K562 (cell line): ENCODE measurements at regions not wholly inside any gene's neighbourhood (a gene's known extent, or its start where the extent isn't known, plus 50 kb on each side); places are given as distances from the start of the nearest gene placed in this dataset.

ENCODE experiments used
- ATAC-seq: fragments of 200-7000 bp; cut with Tn5 transposase; 3 replicates; pipeline ENCODE4 v1.9.1; 2020; ENCODE audit warnings: moderate library complexity
- BruUV-seq: library from RNA; stranded (reverse); fragments of 400-500 nt; replicated peaks from 2 replicates; lab custom pipeline; 2021; lab: Mats Ljungman, UMichigan
- CTCF ChIA-PET: fragments of 300-600 bp; formaldehyde crosslinking; extraction: SDS; loops from one replicate; lab custom pipeline; 2021; ENCODE audit warnings: low intra/inter-chr PET ratio; lab: Yijun Ruan, JAX
- POLR2A ChIA-PET: fragments of 300-600, 350-650 bp; sonication (Branson Sonifier 250); formaldehyde crosslinking; extraction: SDS; loops from one replicate; lab custom pipeline; 2021; ENCODE audit warnings: antibody characterized with exemption, inconsistent platforms; lab: Yijun Ruan, JAX
- DNase-seq, 4 experiments: peaks; one replicate each; pipeline versions ENCODE4 v3.0.0 to v3.0.0-alpha.2; 2011 to 2018; ENCODE audit warnings: low spot score in 3 of 4, mixed read lengths in 3 of 4; ENCODE audit errors: extremely low read depth in 1 of 4
- FAIRE-seq: peaks from 2 replicates; lab custom pipeline; 2011; peaks lifted over from hg19 to GRCh38; lab: Jason Lieb, UNC
- H2AFZ ChIP-seq: 2 replicates; pipeline ENCODE4 v1.6.0; 2011; ENCODE audit warnings: low read depth, low read length, control low read depth, inconsistent platforms
- H3K27ac ChIP-seq: fragments of 200-600 bp; 3 replicates; pipeline ENCODE4 v1.8.0; 2011; ENCODE audit warnings: low read depth, mild to moderate bottlenecking, control low read depth, inconsistent platforms, low read length, moderate library complexity, mixed read lengths; ENCODE audit errors: extremely low read depth
- H3K27me3 ChIP-seq, 2 experiments: fragments of 300-600 bp in 1 of 2; 2 replicates in 1 of 2; 3 replicates in 1 of 2; pipeline versions ENCODE4 v1.6.0 to v1.8.0; 2011; ENCODE audit warnings: inconsistent platforms in 2 of 2, low read length in 2 of 2, mild to moderate bottlenecking in 1 of 2, mixed read lengths in 1 of 2, moderate library complexity in 1 of 2; ENCODE audit not compliant: control insufficient read depth in 2 of 2, insufficient read depth in 2 of 2
- H3K36me3 ChIP-seq: fragments of 300-600 bp; 3 replicates; pipeline ENCODE4 v1.8.0; 2011; ENCODE audit warnings: mild to moderate bottlenecking, low read length, inconsistent platforms; ENCODE audit not compliant: control insufficient read depth, insufficient read depth
- H3K4me1 ChIP-seq, 2 experiments: fragments of 200-600 bp in 1 of 2; replicated peaks in 1 of 2; 2 replicates in 1 of 2; 3 replicates in 1 of 2; pipeline versions ENCODE4 v1.5.1 to v1.8.0; 2011; ENCODE audit warnings: inconsistent platforms in 2 of 2, low read length in 2 of 2, mild to moderate bottlenecking in 1 of 2, mixed read lengths in 1 of 2, moderate library complexity in 1 of 2; ENCODE audit not compliant: control insufficient read depth in 2 of 2, insufficient read depth in 2 of 2
- H3K4me2 ChIP-seq: 2 replicates; pipeline ENCODE4 v1.6.1; 2011; ENCODE audit warnings: low read length, control low read depth, inconsistent platforms, mixed read lengths; ENCODE audit not compliant: insufficient read depth
- H3K4me3 ChIP-seq: fragments of 200-600 bp; sonication (generic), shearing (Covaris generic); 2 replicates; pipeline ENCODE4 v1.5.1; 2016; ENCODE audit warnings: control low read depth, inconsistent platforms
- H3K79me2 ChIP-seq: fragments of 200-600 bp; 3 replicates; pipeline ENCODE4 v1.8.0; 2011; ENCODE audit warnings: low read length, inconsistent platforms; ENCODE audit not compliant: control insufficient read depth, insufficient read depth
- H3K9ac ChIP-seq, 2 experiments: 2 replicates each; pipeline versions ENCODE4 v1.6.0 to v1.6.1; 2011; ENCODE audit warnings: low read depth in 2 of 2, low read length in 2 of 2, control low read depth in 1 of 2, inconsistent platforms in 1 of 2, mild to moderate bottlenecking in 1 of 2, mixed read lengths in 1 of 2; ENCODE audit not compliant: insufficient read depth in 1 of 2
- H3K9me1 ChIP-seq: one replicate; pipeline ENCODE4 v1.6.0; 2011; ENCODE audit warnings: inconsistent platforms, mild to moderate bottlenecking, low read length, moderate library complexity; ENCODE audit not compliant: control insufficient read depth, insufficient read depth
- H3K9me3 ChIP-seq: replicated peaks from 2 replicates; pipeline ENCODE4 v1.5.1; 2011; ENCODE audit warnings: low read depth, low read length, inconsistent platforms; ENCODE audit not compliant: control insufficient read depth, insufficient read depth
- H4K20me1 ChIP-seq: replicated peaks from 2 replicates; pipeline ENCODE4 v1.6.1; 2011; ENCODE audit warnings: low read length, inconsistent platforms, mixed read lengths; ENCODE audit not compliant: control insufficient read depth, insufficient read depth
- DIDO1 ChIP-seq: fragments of 450-650 bp; IDR thresholded peaks from 2 replicates; pipeline ENCODE4 v1.6.1; 2016; ENCODE audit warnings: low read depth, missing biosample characterization, missing genetic modification characterization
- EWSR1 ChIP-seq: fragments of 450-650 bp; IDR thresholded peaks from 2 replicates; pipeline ENCODE4 v1.6.1; 2018; ENCODE audit warnings: borderline replicate concordance, mild to moderate bottlenecking, low read depth, moderate library complexity; ENCODE audit not compliant: partially characterized antibody
- FOXK1 ChIP-seq: sonication (generic); formaldehyde crosslinking; IDR thresholded peaks from 2 replicates; pipeline ENCODE4 v1.8.0; 2022; ENCODE audit warnings: missing genetic modification reagents, mild to moderate bottlenecking, borderline replicate concordance
- PTTG1 ChIP-seq: fragments of 450-650 bp; IDR thresholded peaks from 2 replicates; pipeline ENCODE4 v1.6.1; 2016; ENCODE audit warnings: low read depth, mild to moderate bottlenecking, missing genetic modification characterization, missing compliant biosample characterization
- RNF2 ChIP-seq: sonication (generic); IDR thresholded peaks from 2 replicates; pipeline ENCODE4 v1.6.1; 2016
- SIN3A ChIP-seq, 2 experiments: fragments of 150-350 bp in 1 of 2; IDR thresholded peaks; 2 replicates each; pipeline ENCODE4 v1.6.1; 2011 to 2016; ENCODE audit warnings: borderline replicate concordance in 2 of 2, low read depth in 2 of 2, low read length in 2 of 2, mild to moderate bottlenecking in 2 of 2, moderate library complexity in 2 of 2; ENCODE audit not compliant: control insufficient read depth in 1 of 2
- WGBS: fragments of 100-300 bp; shearing (Covaris generic); methylation state at CpG from one replicate; pipeline ENCODE4 v1.1.6; 2016; ENCODE audit warnings: low coverage, mixed read lengths; ENCODE audit not compliant: insufficient coverage; ENCODE audit errors: missing lambda C conversion rate; 5-methylcytosine and 5-hydroxymethylcytosine counted together
- in situ Hi-C: fragments of 300-500 bp; cut with MboI; formaldehyde crosslinking; loops from 4 replicates; pipeline ENCODE4 v1.15.0; 2018; ENCODE audit warnings: inconsistent platforms, mixed read lengths
- intact Hi-C: fragments of 100-400 bp; cut with micrococcal nuclease; formaldehyde crosslinking; loops from 2 replicates; pipeline ENCODE4 v1.14.2; 2022
- TF ChIP-seq, protein P1 (sequence below): sonication (generic); formaldehyde crosslinking; IDR thresholded peaks from 2 replicates; pipeline ENCODE4 v1.8.1; 2023; ENCODE audit warnings: missing genetic modification reagents, mild to moderate bottlenecking, borderline replicate concordance
- TF ChIP-seq, protein P2 (sequence below): fragments of 250-450 bp; sonication (Bioruptor Pico); IDR thresholded peaks from 2 replicates; pipeline ENCODE4 v1.8.0; 2022; ENCODE audit warnings: moderate library complexity, mild to moderate bottlenecking, inconsistent platforms

DNA sequence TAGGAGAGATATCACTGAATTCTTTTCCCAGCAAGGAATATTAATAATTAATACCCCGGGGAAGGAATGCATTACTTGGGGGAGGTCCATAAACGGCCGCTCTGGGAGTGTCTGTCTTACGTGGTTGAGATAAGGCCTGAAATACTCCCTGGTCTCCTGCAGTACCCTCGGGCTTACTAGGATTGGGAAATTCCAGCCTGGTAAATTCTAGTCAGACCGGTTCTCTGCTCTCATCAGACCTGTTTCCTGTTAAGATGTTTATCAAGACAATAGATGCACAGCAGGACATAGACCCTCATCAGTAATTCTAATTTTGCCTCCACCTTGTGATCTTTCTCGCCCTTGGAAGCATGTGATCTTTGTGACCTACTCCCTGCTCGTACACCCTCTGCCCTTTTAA, 162.8 kb upstream of the KCND2 start:
- TF ChIP-seq FOXK1 (CRISPR knock-in tag) (no peak), SIN3A (IDR thresholded peaks at IDR 0.05; ENCODE audit: borderline replicate concordance in 2 of 2, control insufficient read depth in 1 of 2, low read depth in 2 of 2, low read length in 2 of 2) (no peak), DIDO1 (tag) (no peak), RNF2 (no peak), PTTG1 (tag) (no peak), EWSR1 (no peak)
- TF ChIP-seq, protein P1, sequence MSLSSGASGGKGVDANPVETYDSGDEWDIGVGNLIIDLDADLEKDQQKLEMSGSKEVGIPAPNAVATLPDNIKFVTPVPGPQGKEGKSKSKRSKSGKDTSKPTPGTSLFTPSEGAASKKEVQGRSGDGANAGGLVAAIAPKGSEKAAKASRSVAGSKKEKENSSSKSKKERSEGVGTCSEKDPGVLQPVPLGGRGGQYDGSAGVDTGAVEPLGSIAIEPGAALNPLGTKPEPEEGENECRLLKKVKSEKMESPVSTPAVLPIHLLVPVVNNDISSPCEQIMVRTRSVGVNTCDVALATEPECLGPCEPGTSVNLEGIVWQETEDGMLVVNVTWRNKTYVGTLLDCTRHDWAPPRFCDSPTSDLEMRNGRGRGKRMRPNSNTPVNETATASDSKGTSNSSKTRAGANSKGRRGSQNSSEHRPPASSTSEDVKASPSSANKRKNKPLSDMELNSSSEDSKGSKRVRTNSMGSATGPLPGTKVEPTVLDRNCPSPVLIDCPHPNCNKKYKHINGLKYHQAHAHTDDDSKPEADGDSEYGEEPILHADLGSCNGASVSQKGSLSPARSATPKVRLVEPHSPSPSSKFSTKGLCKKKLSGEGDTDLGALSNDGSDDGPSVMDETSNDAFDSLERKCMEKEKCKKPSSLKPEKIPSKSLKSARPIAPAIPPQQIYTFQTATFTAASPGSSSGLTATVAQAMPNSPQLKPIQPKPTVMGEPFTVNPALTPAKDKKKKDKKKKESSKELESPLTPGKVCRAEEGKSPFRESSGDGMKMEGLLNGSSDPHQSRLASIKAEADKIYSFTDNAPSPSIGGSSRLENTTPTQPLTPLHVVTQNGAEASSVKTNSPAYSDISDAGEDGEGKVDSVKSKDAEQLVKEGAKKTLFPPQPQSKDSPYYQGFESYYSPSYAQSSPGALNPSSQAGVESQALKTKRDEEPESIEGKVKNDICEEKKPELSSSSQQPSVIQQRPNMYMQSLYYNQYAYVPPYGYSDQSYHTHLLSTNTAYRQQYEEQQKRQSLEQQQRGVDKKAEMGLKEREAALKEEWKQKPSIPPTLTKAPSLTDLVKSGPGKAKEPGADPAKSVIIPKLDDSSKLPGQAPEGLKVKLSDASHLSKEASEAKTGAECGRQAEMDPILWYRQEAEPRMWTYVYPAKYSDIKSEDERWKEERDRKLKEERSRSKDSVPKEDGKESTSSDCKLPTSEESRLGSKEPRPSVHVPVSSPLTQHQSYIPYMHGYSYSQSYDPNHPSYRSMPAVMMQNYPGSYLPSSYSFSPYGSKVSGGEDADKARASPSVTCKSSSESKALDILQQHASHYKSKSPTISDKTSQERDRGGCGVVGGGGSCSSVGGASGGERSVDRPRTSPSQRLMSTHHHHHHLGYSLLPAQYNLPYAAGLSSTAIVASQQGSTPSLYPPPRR: no peak
- TF ChIP-seq, protein P2, sequence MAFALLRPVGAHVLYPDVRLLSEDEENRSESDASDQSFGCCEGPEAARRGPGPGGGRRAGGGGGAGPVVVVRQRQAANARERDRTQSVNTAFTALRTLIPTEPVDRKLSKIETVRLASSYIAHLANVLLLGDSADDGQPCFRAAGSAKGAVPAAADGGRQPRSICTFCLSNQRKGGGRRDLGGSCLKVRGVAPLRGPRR (CRISPR knock-in tag): no peak
- Histone ChIP-seq H3K79me2 (no peaks in the 10 kb centered on the region), H3K4me1 (no peaks in the 10 kb centered on the region), H3K9me3 (no peaks in the 10 kb centered on the region), H3K4me3 (no peak overlapping the region), H3K27ac (no peak overlapping the region), H3K27me3 (no peaks in the 10 kb centered on the region), H4K20me1 (no peaks in the 10 kb centered on the region), H3K4me2 (no peak overlapping the region), H3K36me3 (no peaks in the 10 kb centered on the region), H3K9ac (no peak overlapping the region), H3K9me1 (no peaks in the 10 kb centered on the region), H2AFZ (no peak overlapping the region)
- intact Hi-C loops (no loop called here), in situ Hi-C loops (no loop called here)
- 0% methylated on average over 8 of the region's 8 CpGs for WGBS
- POLR2A ChIA-PET: no interaction called here
- DNase-seq: no peak
- no peak for FAIRE-seq
- no TSS peak for BruUV-seq
- CTCF ChIA-PET: no interaction called here
- no peak for ATAC-seq
